ENCODE measurements at regions not wholly inside any gene's neighbourhood (a gene's known extent, or its start where the extent isn't known, plus 50 kb on each side); places are given as distances from the start of the nearest gene placed in this dataset.

DNA sequence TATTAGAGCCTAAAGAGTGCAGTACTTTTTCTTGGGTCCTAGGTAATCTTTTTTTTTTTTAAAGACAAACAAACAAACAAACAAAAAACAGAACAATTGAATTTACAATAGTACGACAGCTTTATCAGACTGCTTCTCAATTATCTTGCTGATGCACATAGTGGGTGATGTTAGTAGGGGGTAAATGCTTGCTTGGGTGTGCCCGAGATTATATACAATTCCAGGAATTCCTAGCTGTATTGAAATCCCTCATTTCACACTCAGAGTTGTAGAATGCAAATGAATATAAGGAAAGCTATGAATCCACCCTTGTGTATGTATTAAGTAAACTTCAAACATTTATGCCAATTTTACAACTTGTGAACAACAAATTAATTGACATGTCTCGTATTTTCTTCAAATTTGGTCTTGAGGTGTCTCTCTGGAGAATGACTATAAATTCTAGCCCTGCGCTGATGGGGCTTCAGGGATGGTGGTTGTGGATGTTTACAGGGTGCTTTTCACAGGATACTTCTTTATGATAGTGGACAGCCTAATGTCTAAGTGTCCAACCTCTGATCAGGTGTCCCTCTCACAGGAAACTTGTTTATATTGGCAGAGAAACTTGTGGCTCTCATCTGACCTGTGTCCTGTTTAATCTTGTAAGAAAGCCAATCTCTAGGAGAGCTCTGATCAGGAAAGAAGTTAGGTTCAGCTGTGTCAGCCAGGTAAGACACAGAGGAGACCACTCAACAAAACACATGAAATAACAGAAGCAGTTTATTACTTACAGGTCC, 61.9 kb upstream of the SLC39A10 start:
- no peaks in the 10 kb centered on the region for H3K9me2 ChIP-seq (replicated peaks; ENCODE audit: low read depth, low read length)
- H3K4me3 ChIP-seq (ENCODE audit: low read length, poor library complexity, severe bottlenecking) = no peak overlapping the region
- no peaks in the 10 kb centered on the region for H4K20me1 ChIP-seq (ENCODE audit: insufficient read depth, low read length, poor library complexity, severe bottlenecking)
- H3K27me3 ChIP-seq (ENCODE audit: insufficient read depth, low read length, poor library complexity, severe bottlenecking) = no peaks in the 10 kb centered on the region
- no peaks in the 10 kb centered on the region for H3K36me3 ChIP-seq (ENCODE audit: insufficient read depth, low read length)
- no peaks in the 10 kb centered on the region for H3F3A ChIP-seq (ENCODE audit: low read depth)
- H2AFZ ChIP-seq (ENCODE audit: low read length) = no peak overlapping the region
- no peak overlapping the region for H3K9ac ChIP-seq (ENCODE audit: low read depth, low read length, poor library complexity, severe bottlenecking)
- H3K4me2 ChIP-seq (ENCODE audit: low read depth, low read length, poor library complexity, severe bottlenecking) = no peak overlapping the region
- H3K79me2 ChIP-seq (ENCODE audit: insufficient read depth, low read length) = no peaks in the 10 kb centered on the region
- H3K9me3 ChIP-seq (ENCODE audit: insufficient read depth, low read depth, low read length) = no peaks in the 10 kb centered on the region
- TF ChIP-seq EZH2phosphoT487 (IDR thresholded peaks at IDR 0.05; ENCODE audit: borderline replicate concordance) = no peak
- TF ChIP-seq, protein P1, sequence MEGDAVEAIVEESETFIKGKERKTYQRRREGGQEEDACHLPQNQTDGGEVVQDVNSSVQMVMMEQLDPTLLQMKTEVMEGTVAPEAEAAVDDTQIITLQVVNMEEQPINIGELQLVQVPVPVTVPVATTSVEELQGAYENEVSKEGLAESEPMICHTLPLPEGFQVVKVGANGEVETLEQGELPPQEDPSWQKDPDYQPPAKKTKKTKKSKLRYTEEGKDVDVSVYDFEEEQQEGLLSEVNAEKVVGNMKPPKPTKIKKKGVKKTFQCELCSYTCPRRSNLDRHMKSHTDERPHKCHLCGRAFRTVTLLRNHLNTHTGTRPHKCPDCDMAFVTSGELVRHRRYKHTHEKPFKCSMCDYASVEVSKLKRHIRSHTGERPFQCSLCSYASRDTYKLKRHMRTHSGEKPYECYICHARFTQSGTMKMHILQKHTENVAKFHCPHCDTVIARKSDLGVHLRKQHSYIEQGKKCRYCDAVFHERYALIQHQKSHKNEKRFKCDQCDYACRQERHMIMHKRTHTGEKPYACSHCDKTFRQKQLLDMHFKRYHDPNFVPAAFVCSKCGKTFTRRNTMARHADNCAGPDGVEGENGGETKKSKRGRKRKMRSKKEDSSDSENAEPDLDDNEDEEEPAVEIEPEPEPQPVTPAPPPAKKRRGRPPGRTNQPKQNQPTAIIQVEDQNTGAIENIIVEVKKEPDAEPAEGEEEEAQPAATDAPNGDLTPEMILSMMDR (conservative IDR thresholded peaks at IDR 0.05; ENCODE audit: low read length) = no peak
- H3K4me1 ChIP-seq (ENCODE audit: insufficient read depth, low read length, poor library complexity, severe bottlenecking) = peaks cover 7% of the 10 kb centered on the region

DNA sequence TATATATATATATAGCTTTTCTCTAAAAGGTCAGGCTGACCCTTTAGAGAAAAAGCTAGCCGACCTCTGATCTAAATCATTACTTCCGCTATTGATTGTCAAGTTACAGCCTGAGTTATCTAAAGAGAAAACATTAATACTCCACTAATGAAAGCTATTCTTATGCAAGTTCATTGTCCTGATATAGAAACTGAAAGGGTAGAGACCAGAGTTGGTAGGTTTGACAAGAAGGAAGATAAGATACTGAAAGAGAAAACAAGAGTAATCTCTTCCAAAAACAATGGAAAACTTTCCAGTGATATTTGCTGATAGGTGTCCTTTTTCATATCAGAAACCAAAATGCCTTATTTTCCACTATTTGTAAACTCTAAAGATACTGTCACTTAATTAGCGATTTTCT, 62.8 kb upstream of the SLC39A10 start:
- TF ChIP-seq EZH2phosphoT487 (IDR thresholded peaks at IDR 0.05; ENCODE audit: borderline replicate concordance) = no peak
- TF ChIP-seq, protein P1 (conservative IDR thresholded peaks at IDR 0.05; ENCODE audit: low read length) = no peak
- no peaks in the 10 kb centered on the region for H3F3A ChIP-seq (ENCODE audit: low read depth)
- peaks cover 7% of the 10 kb centered on the region for H3K4me1 ChIP-seq (ENCODE audit: insufficient read depth, low read length, poor library complexity, severe bottlenecking)
- H3K27me3 ChIP-seq (ENCODE audit: insufficient read depth, low read length, poor library complexity, severe bottlenecking) = no peaks in the 10 kb centered on the region
- H3K79me2 ChIP-seq (ENCODE audit: insufficient read depth, low read length) = no peaks in the 10 kb centered on the region
- H2AFZ ChIP-seq (ENCODE audit: low read length) = peak overlapping the region; percentile 64; the same call in 1 of the 2 replicates
- no peak overlapping the region for H3K4me2 ChIP-seq (ENCODE audit: low read depth, low read length, poor library complexity, severe bottlenecking)
- H4K20me1 ChIP-seq (ENCODE audit: insufficient read depth, low read length, poor library complexity, severe bottlenecking) = no peaks in the 10 kb centered on the region
- no peaks in the 10 kb centered on the region for H3K36me3 ChIP-seq (ENCODE audit: insufficient read depth, low read length)
- H3K9me3 ChIP-seq (ENCODE audit: insufficient read depth, low read depth, low read length) = no peaks in the 10 kb centered on the region
- no peaks in the 10 kb centered on the region for H3K9me2 ChIP-seq (replicated peaks; ENCODE audit: low read depth, low read length)
- no peak overlapping the region for H3K9ac ChIP-seq (ENCODE audit: low read depth, low read length, poor library complexity, severe bottlenecking)
- no peak overlapping the region for H3K4me3 ChIP-seq (ENCODE audit: low read length, poor library complexity, severe bottlenecking)

DNA sequence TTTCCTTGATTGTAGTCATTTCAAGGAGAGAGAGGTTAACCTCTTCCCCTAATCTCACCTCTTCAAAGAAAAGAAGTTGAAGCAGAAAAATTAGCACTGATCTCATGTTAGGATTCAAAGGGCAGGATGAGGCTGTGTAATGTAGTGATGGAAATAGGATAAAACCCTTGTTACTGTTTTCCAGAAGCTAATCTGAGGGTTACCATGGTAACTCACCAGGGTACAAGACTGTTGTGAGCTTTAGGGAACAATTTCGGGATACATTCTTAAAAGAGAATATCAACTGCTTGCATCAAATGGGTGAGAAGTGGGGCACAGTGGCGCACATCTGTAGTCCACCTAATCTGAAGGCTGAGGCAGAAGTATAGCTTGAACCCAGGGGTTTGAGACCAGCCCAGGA, 64.9 kb upstream of the SLC39A10 start:
- Histone ChIP-seq H2AFZ (ENCODE audit: low read length) (no peak overlapping the region), H4K20me1 (ENCODE audit: insufficient read depth, low read length, poor library complexity, severe bottlenecking) (no peaks in the 10 kb centered on the region), H3K79me2 (ENCODE audit: insufficient read depth, low read length) (no peaks in the 10 kb centered on the region), H3K9ac (ENCODE audit: low read depth, low read length, poor library complexity, severe bottlenecking) (no peak overlapping the region), H3K4me3 (ENCODE audit: low read length, poor library complexity, severe bottlenecking) (no peak overlapping the region), H3F3A (ENCODE audit: low read depth) (no peaks in the 10 kb centered on the region), H3K27me3 (ENCODE audit: insufficient read depth, low read length, poor library complexity, severe bottlenecking) (no peaks in the 10 kb centered on the region), H3K4me1 (ENCODE audit: insufficient read depth, low read length, poor library complexity, severe bottlenecking) (peaks cover 7% of the 10 kb centered on the region), H3K9me3 (ENCODE audit: insufficient read depth, low read depth, low read length) (no peaks in the 10 kb centered on the region), H3K9me2 (replicated peaks; ENCODE audit: low read depth, low read length) (no peaks in the 10 kb centered on the region), H3K36me3 (ENCODE audit: insufficient read depth, low read length) (no peaks in the 10 kb centered on the region), H3K4me2 (ENCODE audit: low read depth, low read length, poor library complexity, severe bottlenecking) (no peak overlapping the region)
- TF ChIP-seq, protein P1 (conservative IDR thresholded peaks at IDR 0.05; ENCODE audit: low read length) = no peak
